ENCODE measurements at regions not wholly inside any gene's neighbourhood (a gene's known extent, or its start where the extent isn't known, plus 50 kb on each side); places are given as distances from the start of the nearest gene placed in this dataset.
"Not testable (repeated sequence)": the region's sequence is repeated elsewhere in the genome, so short reads cannot be mapped to it uniquely, and the experiment has no call there.

- no peak for DNase-seq
- no peak for ATAC-seq (ENCODE audit: poor library complexity)
- intact Hi-C loops (cut with DNase I), result no loop called here
These were observed 630.7 kb downstream of the ZEB2 start for GRCh38 chr2:143889216-143889615.

GRCh38 chr2:143885461-143885860, 634.5 kb downstream of the ZEB2 start:
- intact Hi-C loops (cut with DNase I), result no loop called here
- ATAC-seq (ENCODE audit: poor library complexity) (no peak), DNase-seq (no peak)

GRCh38 chr2:143881246-143881645, 638.7 kb downstream of the ZEB2 start:
- ATAC-seq (ENCODE audit: poor library complexity) (no peak), DNase-seq (no peak)
- intact Hi-C loops (cut with DNase I), result no loop called here

- ATAC-seq (ENCODE audit: poor library complexity) (no peak), DNase-seq (no peak)
- intact Hi-C loops (cut with DNase I), result no loop called here
These were observed 641.9 kb downstream of the ZEB2 start for GRCh38 chr2:143877876-143878530.

- intact Hi-C loops (cut with DNase I), result no loop called here
- DNase-seq (no peak), ATAC-seq (ENCODE audit: poor library complexity) (no peak)
These were observed 642.9 kb downstream of the ZEB2 start for GRCh38 chr2:143877056-143877455.

- no peak for DNase-seq
- intact Hi-C loops (cut with DNase I), result no loop called here
- no peak for ATAC-seq (ENCODE audit: poor library complexity)
These were observed 644.4 kb downstream of the ZEB2 start for GRCh38 chr2:143875295-143876233.

DNA sequence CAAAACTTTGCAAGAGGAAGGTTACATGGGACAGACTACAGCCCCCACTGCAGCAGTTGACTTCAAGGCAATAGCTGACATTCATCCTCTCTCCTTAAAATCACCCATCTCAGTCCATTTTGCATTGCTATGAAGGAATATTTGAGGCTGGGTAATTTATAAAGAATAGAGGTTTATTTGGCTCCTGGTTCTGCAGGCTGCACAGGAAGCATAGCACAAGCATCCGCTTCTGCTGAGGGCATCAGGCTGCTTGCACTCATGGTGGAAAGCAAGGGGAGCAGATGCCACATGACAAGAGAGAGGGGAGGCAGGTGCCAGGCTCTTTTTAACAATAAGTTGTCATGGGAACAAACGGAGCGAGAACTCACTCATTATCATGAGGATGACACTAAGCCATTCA, 646.0 kb downstream of the ZEB2 start:
- ATAC-seq (ENCODE audit: poor library complexity), result no peak
- intact Hi-C loops (cut with DNase I), result no loop called here
- no peak for DNase-seq

DNA sequence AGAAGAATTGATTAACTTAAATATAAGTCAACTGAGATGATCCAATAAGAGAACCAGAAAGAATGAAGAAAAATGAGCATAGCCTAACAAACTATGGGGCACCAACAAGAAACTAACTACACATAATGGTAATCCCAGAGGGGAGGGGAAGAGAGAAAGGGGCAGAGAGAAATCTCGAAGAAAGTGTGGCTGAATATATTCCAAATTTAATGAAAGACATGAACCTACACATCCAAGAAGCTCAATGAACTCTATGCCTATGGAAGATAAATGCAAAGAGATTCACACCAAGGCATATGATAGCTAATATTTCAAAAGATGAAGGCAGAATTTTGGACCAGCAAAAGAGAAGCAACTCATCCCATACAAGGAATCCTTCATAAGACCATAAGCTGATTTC, 649.2 kb downstream of the ZEB2 start:
- no peak for ATAC-seq (ENCODE audit: poor library complexity)
- intact Hi-C loops (cut with DNase I), result no loop called here
- DNase-seq, result no peak

- no peak for DNase-seq
- ATAC-seq (ENCODE audit: poor library complexity), result no peak
- intact Hi-C loops (cut with DNase I), result no loop called here
These were observed 662.9 kb downstream of the ZEB2 start for GRCh38 chr2:143856978-143857377.

DNA sequence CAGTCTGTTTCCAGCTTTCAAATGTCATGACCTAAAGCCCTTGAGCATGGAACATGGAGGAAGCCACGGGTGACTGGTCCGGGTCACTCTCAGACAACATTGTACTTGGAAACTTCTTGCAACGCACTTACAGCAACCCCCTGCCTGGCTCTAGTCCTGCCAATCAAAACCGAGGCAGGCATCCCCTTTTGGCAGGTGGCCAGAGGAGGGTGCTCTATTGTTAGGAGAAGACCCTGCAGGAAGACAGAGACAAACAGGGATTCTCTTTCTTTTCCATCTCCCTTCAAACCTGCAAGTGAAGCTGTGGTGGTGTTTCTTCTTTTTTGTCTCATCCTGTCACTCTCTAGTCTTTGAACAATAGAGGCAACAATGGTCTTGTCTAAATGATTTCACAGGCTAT, 667.2 kb downstream of the ZEB2 start:
- intact Hi-C loops (cut with DNase I), result no loop called here
- DNase-seq (no peak), ATAC-seq (ENCODE audit: poor library complexity) (no peak)

GRCh38 chr2:143850084-143850483, 669.8 kb downstream of the ZEB2 start:
- no peak for DNase-seq
- intact Hi-C loops (cut with DNase I), result no loop called here

GRCh38 chr2:143847257-143847656, 672.7 kb downstream of the ZEB2 start:
- peak; percentile 46 for ATAC-seq (ENCODE audit: poor library complexity)
- DNase-seq, result no peak
- intact Hi-C loops (cut with DNase I), result no loop called here

More at GRCh38 chr2:143850084-143850483, 669.8 kb downstream of the ZEB2 start:
- ATAC-seq (ENCODE audit: poor library complexity), result no peak

DNA sequence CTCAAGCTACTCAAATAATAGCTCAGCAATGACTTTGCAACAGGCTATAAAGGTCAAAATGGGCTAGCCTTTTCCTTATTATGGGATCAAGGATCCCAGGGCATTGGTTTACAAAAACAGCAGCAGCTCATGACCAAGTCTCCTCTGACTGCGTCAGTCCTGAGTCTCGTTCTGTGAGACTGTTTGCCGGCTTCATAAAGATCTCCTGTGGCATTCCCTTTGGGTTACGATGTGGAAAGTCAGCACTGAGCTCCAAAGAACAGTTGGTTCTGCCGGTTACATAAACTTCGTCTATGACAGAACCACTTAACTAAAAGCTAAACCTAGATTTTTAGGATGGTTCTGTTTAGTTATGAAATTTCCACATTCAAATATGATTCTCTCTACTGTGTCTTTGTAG, 674.9 kb downstream of the ZEB2 start:
- DNase-seq (no peak), ATAC-seq (ENCODE audit: poor library complexity) (no peak)
- intact Hi-C loops (cut with DNase I), result no loop called here

- DNase-seq (no peak), ATAC-seq (ENCODE audit: poor library complexity) (no peak)
- intact Hi-C loops (cut with DNase I), result no loop called here
These were observed 676.2 kb downstream of the ZEB2 start for GRCh38 chr2:143843686-143844085.

DNA sequence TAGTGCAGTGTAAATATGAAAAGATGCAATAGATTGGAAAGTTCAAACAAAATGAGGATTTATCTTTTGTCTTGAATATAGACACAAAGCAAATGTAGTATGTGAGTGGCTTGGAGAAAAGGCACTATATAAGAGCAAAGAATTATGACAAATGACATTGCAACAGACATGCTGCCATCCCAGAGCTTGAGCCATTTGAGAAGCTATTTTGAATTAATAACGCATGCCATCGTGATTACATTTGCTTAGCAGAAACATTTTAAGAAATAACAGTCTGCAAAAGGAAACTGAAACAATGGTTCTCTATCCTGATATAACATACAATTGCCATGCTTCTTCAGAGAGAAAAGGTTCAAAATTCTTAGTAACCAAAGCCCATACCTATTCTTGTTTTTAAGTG, 677.1 kb downstream of the ZEB2 start:
- intact Hi-C loops (cut with DNase I), result no loop called here
- ATAC-seq (ENCODE audit: poor library complexity), result no peak
- no peak for DNase-seq

DNA sequence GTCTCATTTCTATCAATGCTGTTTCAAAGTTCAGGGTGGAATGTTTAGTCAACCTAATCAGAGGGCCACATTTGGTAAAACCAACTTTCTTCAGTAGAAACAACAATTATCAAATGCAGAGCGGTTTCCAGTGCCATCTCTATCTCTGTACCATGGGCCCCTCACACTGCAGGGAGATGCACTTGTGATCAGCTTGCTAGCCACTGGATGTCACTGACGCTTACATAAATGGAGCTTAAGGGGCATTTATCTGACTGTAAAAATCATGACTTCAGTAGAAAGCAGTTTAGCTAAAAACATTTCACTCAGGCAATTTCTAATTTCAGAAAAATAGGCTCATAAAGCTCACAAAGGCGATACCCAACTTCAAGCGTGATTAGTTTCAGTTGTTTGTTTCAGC, 678.0 kb downstream of the ZEB2 start:
- DNase-seq (no peak), ATAC-seq (ENCODE audit: poor library complexity) (no peak)
- intact Hi-C loops (cut with DNase I), result no loop called here

DNA sequence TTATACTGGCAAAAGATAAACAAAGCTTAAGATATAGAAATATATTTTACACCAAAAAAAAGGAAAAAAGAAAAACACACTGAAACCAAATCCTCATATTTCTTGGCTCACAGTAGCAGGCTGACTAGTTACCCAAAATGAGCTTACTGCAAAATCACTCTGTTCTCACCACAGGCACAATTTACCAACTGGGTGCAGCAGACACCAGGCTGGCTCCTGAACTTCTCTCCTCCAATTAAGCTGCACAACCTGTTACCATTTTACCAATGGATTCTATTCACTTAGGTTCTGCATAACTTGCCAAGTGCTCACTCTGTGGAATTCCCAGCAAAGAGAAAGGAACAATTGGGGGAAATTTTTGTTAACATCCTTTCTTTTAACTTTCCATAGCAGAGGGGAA, 679.3 kb downstream of the ZEB2 start:
- ATAC-seq (ENCODE audit: poor library complexity) (no peak), DNase-seq (no peak)
- intact Hi-C loops (cut with DNase I), result no loop called here

DNA sequence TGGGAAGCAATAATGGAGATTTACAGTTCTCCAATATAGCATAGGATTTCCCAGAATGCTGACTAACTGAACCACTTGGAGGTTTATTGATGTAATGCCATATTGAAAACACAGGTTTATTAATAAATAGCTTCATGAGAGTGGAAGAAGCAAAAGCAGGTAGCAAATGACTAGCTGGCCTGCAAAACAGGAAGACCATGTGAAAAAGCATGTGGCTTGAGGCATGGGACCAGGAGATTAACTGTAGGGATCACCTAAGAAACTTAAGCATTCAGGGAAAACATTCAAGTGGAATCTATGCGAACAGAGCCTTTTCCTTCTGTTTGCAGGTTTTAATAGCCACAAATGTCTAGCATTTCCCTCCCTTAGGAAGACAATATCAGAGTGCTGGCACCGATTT, 679.7 kb downstream of the ZEB2 start:
- DNase-seq (no peak), ATAC-seq (ENCODE audit: poor library complexity) (no peak)
- intact Hi-C loops (cut with DNase I), result no loop called here

GRCh38 chr2:143839456-143839855, 680.5 kb downstream of the ZEB2 start:
- ATAC-seq (ENCODE audit: poor library complexity) (no peak), DNase-seq (no peak)
- intact Hi-C loops (cut with DNase I), result no loop called here

- intact Hi-C loops (cut with DNase I); ATAC-seq (ENCODE audit: poor library complexity); DNase-seq: not testable (repeated sequence)
These were observed 682.9 kb downstream of the ZEB2 start for GRCh38 chr2:143837055-143837454.
